AG04450 (cell line): ENCODE measurements at regions not wholly inside any gene's neighbourhood (a gene's known extent, or its start where the extent isn't known, plus 50 kb on each side); places are given as distances from the start of the nearest gene placed in this dataset.

Experiments
- CTCF ChIA-PET: fragments of 300-600, 350-600 bp; formaldehyde crosslinking; extraction: SDS; loops from one replicate; lab custom pipeline; 2022; ENCODE audit warnings: antibody characterized with exemption, inconsistent platforms; lab: Charles Lee
- POLR2A ChIA-PET: fragments of 350-600 bp; formaldehyde crosslinking; extraction: SDS; loops from one replicate; lab custom pipeline; 2021; ENCODE audit warnings: antibody characterized with exemption, inconsistent platforms; lab: Yijun Ruan, JAX
- DNase-seq: peaks from one replicate; pipeline ENCODE4 v3.0.0-alpha.2; 2011; ENCODE audit warnings: low read depth, low spot score
- H3K27ac ChIP-seq: one replicate; pipeline ENCODE4 v1.5.1; 2012; ENCODE audit warnings: low read depth, low read length, control low read depth
- H3K27me3 ChIP-seq: one replicate; pipeline ENCODE4 v1.6.0; 2012; ENCODE audit warnings: low read length; ENCODE audit not compliant: control insufficient read depth, insufficient read depth
- H3K4me3 ChIP-seq: 2 replicates; pipeline ENCODE4 v1.5.1; 2011; ENCODE audit warnings: mild to moderate bottlenecking, low read depth, low read length, control low read depth
- H3K9me3 ChIP-seq: 2 replicates; pipeline ENCODE4 v1.5.1; 2012; ENCODE audit warnings: low read length; ENCODE audit not compliant: control insufficient read depth, insufficient read depth
- CTCF ChIP-seq: IDR thresholded peaks from 2 replicates; pipeline ENCODE4 v1.5.1; 2011; ENCODE audit warnings: low read depth, low read length, control low read depth, inconsistent platforms

- no peak overlapping the region for H3K4me3 ChIP-seq
- no peak for TF ChIP-seq CTCF
- H3K27me3 ChIP-seq, result no peaks in the 10 kb centered on the region
- DNase-seq, result no peak
- ChIA-PET CTCF (no interaction called here), POLR2A (no interaction called here)
- no peak overlapping the region for H3K27ac ChIP-seq
- no peaks in the 10 kb centered on the region for H3K9me3 ChIP-seq
Measured at GRCh38 chr7:14092331-14092730, 102.9 kb upstream of the ETV1 start.

GRCh38 chr7:14085901-14086300, 96.4 kb upstream of the ETV1 start:
- Histone ChIP-seq H3K9me3 (no peaks in the 10 kb centered on the region), H3K4me3 (no peak overlapping the region), H3K27me3 (no peaks in the 10 kb centered on the region), H3K27ac (no peak overlapping the region)
- POLR2A ChIA-PET, result no interaction called here
- no peak for TF ChIP-seq CTCF
- CTCF ChIA-PET, result no interaction called here
- DNase-seq, result no peak

GRCh38 chr7:14083761-14084160, 94.3 kb upstream of the ETV1 start:
- Histone ChIP-seq H3K4me3 (no peak overlapping the region), H3K27me3 (no peaks in the 10 kb centered on the region), H3K9me3 (no peaks in the 10 kb centered on the region), H3K27ac (no peak overlapping the region)
- no peak for TF ChIP-seq CTCF
- ChIA-PET CTCF (no interaction called here), POLR2A (no interaction called here)
- DNase-seq, result no peak

GRCh38 chr7:14073988-14074387, 84.5 kb upstream of the ETV1 start:
- no peak overlapping the region for H3K4me3 ChIP-seq
- ChIA-PET POLR2A (no interaction called here), CTCF (no interaction called here)
- no peaks in the 10 kb centered on the region for H3K9me3 ChIP-seq
- DNase-seq, result no peak
- no peaks in the 10 kb centered on the region for H3K27me3 ChIP-seq
- no peak overlapping the region for H3K27ac ChIP-seq
- TF ChIP-seq CTCF, result no peak

- DNase-seq, result no peak
- Histone ChIP-seq H3K9me3 (no peaks in the 10 kb centered on the region), H3K27me3 (no peaks in the 10 kb centered on the region), H3K4me3 (no peak overlapping the region), H3K27ac (no peak overlapping the region)
- TF ChIP-seq CTCF, result no peak
- ChIA-PET POLR2A (no interaction called here), CTCF (no interaction called here)
Measured at GRCh38 chr7:14073543-14073942, 84.1 kb upstream of the ETV1 start.
